ENCODE measurements at regions not wholly inside any gene's neighbourhood (a gene's known extent, or its start where the extent isn't known, plus 50 kb on each side); places are given as distances from the start of the nearest gene placed in this dataset.

DNA sequence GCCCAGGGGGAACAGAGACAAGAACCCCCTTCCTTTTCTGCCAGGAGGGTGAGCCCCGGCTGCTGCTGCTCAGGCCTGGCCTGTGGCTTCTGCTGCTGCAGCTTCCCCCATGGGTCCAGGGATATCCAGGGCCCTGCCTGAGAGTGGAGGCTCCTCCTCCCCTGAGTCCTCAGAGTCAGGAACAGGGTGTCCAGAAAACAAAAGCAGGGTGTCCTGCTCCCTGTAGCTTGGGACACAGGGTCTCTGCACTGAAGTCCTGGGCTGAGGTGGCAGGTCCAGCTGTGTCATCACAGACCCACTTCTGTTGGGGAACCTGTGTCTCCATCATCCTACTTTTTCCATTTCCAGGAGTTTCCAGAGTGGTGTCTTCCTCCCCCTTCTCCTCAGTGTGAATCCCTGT, 76.1 kb downstream of the ZNF280B start:
- POLR2A ChIA-PET (ENCODE audit: unreplicated experiment) = no interaction called here
- Histone ChIP-seq H2BK120ac (ENCODE audit: low read depth, low read length) (no peak overlapping the region), H3K18ac (ENCODE audit: low read depth, low read length) (no peak overlapping the region), H3K4me1 (ENCODE audit: control insufficient read depth, insufficient read depth, low read length) (no peaks in the 10 kb centered on the region), H2BK15ac (ENCODE audit: low read depth, low read length) (no peak overlapping the region), H2BK20ac (ENCODE audit: low read depth, low read length) (no peak overlapping the region), H3K27ac (ENCODE audit: insufficient read depth, low read length) (no peak overlapping the region), H3K4ac (ENCODE audit: low read depth, low read length) (no peak overlapping the region), H3K79me1 (ENCODE audit: low read depth in 1 of 2, low read length in 2 of 2) (no peaks in the 10 kb centered on the region), H2BK5ac (ENCODE audit: low read depth, low read length, poor library complexity, severe bottlenecking) (no peak overlapping the region), H3K27me3 (ENCODE audit: control insufficient read depth, insufficient read depth, low read length) (peaks cover 11% of the 10 kb centered on the region), H3K9ac (ENCODE audit: low read depth, low read length) (no peak overlapping the region), H3K4me2 (ENCODE audit: low read depth, low read length) (no peak overlapping the region), H3K9me1 (ENCODE audit: insufficient read depth, low read length) (no peaks in the 10 kb centered on the region), H3K56ac (ENCODE audit: extremely low read depth, insufficient read depth, low read length) (no peak overlapping the region), H4K8ac (ENCODE audit: low read depth in 2 of 2, low read length in 2 of 2) (no peak overlapping the region), H4K5ac (ENCODE audit: low read depth, low read length) (no peak overlapping the region), H3K9me3 (ENCODE audit: control insufficient read depth, insufficient read depth, low read length) (no peaks in the 10 kb centered on the region), H2AK9ac (replicated peaks; ENCODE audit: low read depth, low read length, poor library complexity) (no peak overlapping the region), H4K20me1 (ENCODE audit: insufficient read depth, low read length) (no peaks in the 10 kb centered on the region), H3K23ac (ENCODE audit: low read depth, low read length) (no peak overlapping the region), H3K4me3 (ENCODE audit: insufficient read depth, low read depth, low read length) (no peak overlapping the region), H3K36me3 (ENCODE audit: control insufficient read depth, insufficient read depth, low read length) (no peaks in the 10 kb centered on the region), H4K91ac (ENCODE audit: insufficient read depth, low read depth, low read length) (no peak overlapping the region), H2AK5ac (ENCODE audit: low read depth, low read length) (no peak overlapping the region), H2AFZ (replicated peaks; ENCODE audit: low read length, poor library complexity) (no peak overlapping the region), H3K14ac (replicated peaks; ENCODE audit: low read depth, low read length) (no peak overlapping the region)
- no peak for ATAC-seq (ENCODE audit: low read depth)
- WGBS, 2 experiments (ENCODE audit: extremely low coverage in 2 of 2, insufficient read length in 1 of 2) = 33% methylated on average over 1 of the region's 1 CpG; no CpG with 5 or more reads in 1 of the 2 experiments
- no TSS peak for BruUV-seq (replicated peaks)
- CTCF ChIA-PET = interaction anchor here (1.1 to 2.6 kb wide), 2 partner anchors 10 to 19 kb away, joined by 3 to 17 read pairs; no protein-coding TSS in a partner anchor
- TF ChIP-seq CHD1 (IDR thresholded peaks at IDR 0.05; ENCODE audit: low read depth, low read length) = no peak
- no peak for TF ChIP-seq CEBPB (IDR thresholded peaks at IDR 0.05; ENCODE audit: low read depth, low read length)
- TF ChIP-seq NFE2L2 (IDR thresholded peaks at IDR 0.05; ENCODE audit: low read depth, low read length) = no peak
- TF ChIP-seq RAD21 (IDR thresholded peaks at IDR 0.05; ENCODE audit: low read length) = no peak
- TF ChIP-seq MXI1 (IDR thresholded peaks at IDR 0.05; ENCODE audit: borderline replicate concordance, low read depth, low read length) = no peak
- no peak for TF ChIP-seq RCOR1 (IDR thresholded peaks at IDR 0.05; ENCODE audit: insufficient replicate concordance, low read length)
- no peak for TF ChIP-seq MAZ (IDR thresholded peaks at IDR 0.05; ENCODE audit: borderline replicate concordance, low read depth, low read length)
- no peak for TF ChIP-seq POLR2A (IDR thresholded peaks at IDR 0.05; ENCODE audit: low read depth, low read length)
- TF ChIP-seq, protein P1, sequence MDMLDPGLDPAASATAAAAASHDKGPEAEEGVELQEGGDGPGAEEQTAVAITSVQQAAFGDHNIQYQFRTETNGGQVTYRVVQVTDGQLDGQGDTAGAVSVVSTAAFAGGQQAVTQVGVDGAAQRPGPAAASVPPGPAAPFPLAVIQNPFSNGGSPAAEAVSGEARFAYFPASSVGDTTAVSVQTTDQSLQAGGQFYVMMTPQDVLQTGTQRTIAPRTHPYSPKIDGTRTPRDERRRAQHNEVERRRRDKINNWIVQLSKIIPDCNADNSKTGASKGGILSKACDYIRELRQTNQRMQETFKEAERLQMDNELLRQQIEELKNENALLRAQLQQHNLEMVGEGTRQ (IDR thresholded peaks at IDR 0.05; ENCODE audit: low read depth, low read length) = no peak
- TF ChIP-seq, protein P2, sequence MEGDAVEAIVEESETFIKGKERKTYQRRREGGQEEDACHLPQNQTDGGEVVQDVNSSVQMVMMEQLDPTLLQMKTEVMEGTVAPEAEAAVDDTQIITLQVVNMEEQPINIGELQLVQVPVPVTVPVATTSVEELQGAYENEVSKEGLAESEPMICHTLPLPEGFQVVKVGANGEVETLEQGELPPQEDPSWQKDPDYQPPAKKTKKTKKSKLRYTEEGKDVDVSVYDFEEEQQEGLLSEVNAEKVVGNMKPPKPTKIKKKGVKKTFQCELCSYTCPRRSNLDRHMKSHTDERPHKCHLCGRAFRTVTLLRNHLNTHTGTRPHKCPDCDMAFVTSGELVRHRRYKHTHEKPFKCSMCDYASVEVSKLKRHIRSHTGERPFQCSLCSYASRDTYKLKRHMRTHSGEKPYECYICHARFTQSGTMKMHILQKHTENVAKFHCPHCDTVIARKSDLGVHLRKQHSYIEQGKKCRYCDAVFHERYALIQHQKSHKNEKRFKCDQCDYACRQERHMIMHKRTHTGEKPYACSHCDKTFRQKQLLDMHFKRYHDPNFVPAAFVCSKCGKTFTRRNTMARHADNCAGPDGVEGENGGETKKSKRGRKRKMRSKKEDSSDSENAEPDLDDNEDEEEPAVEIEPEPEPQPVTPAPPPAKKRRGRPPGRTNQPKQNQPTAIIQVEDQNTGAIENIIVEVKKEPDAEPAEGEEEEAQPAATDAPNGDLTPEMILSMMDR (conservative IDR thresholded peaks at IDR 0.05; ENCODE audit: low read depth, low read length) = no peak
- TF ChIP-seq RFX5 (IDR thresholded peaks at IDR 0.05; ENCODE audit: low read depth, low read length) = no peak
- TF ChIP-seq BHLHE40 (IDR thresholded peaks at IDR 0.05; ENCODE audit: low read depth, low read length) = no peak
- no peak for TF ChIP-seq MAFK (IDR thresholded peaks at IDR 0.05; ENCODE audit: low read depth, low read length)
- TF ChIP-seq, protein P3, sequence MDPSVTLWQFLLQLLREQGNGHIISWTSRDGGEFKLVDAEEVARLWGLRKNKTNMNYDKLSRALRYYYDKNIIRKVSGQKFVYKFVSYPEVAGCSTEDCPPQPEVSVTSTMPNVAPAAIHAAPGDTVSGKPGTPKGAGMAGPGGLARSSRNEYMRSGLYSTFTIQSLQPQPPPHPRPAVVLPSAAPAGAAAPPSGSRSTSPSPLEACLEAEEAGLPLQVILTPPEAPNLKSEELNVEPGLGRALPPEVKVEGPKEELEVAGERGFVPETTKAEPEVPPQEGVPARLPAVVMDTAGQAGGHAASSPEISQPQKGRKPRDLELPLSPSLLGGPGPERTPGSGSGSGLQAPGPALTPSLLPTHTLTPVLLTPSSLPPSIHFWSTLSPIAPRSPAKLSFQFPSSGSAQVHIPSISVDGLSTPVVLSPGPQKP (IDR thresholded peaks at IDR 0.05; ENCODE audit: borderline replicate concordance, low read depth, low read length) = no peak
- no peak for TF ChIP-seq SMC3 (IDR thresholded peaks at IDR 0.05; ENCODE audit: low read depth, low read length)
- TF ChIP-seq FOS (IDR thresholded peaks at IDR 0.05; ENCODE audit: low read depth, low read length) = no peak
- dilution Hi-C loops (cut with HindIII; ENCODE audit: low sequenced_read_pairs, unreplicated experiment) (no loop called here), in situ Hi-C loops (cut with MboI; ENCODE audit: low sequenced_read_pairs) (no loop called here), intact Hi-C loops (cut with micrococcal nuclease) (no loop called here)
- DNase-seq = no peak

All from IMR-90 (cell line).